Neural cell (in vitro differentiated cells): ENCODE measurements at regions not wholly inside any gene's neighbourhood (a gene's known extent, or its start where the extent isn't known, plus 50 kb on each side); places are given as distances from the start of the nearest gene placed in this dataset.

Experiments
- EZH2 ChIP-seq: fragments of 200-600, 300-800 bp; shearing (Covaris generic), sonication (generic); IDR thresholded peaks from 2 replicates; pipeline ENCODE4 v1.6.1; 2014; ENCODE audit warnings: antibody characterized with exemption, low read length, borderline replicate concordance, mild to moderate bottlenecking; ENCODE audit not compliant: insufficient read depth, poor library complexity, severe bottlenecking
- TF ChIP-seq, protein P1 (sequence below): fragments of 450-650 bp; IDR thresholded peaks from 2 replicates; pipeline ENCODE4 v1.5.1; 2014; ENCODE audit warnings: antibody characterized with exemption, mild to moderate bottlenecking, moderate library complexity; ENCODE audit not compliant: poor library complexity, severe bottlenecking

DNA sequence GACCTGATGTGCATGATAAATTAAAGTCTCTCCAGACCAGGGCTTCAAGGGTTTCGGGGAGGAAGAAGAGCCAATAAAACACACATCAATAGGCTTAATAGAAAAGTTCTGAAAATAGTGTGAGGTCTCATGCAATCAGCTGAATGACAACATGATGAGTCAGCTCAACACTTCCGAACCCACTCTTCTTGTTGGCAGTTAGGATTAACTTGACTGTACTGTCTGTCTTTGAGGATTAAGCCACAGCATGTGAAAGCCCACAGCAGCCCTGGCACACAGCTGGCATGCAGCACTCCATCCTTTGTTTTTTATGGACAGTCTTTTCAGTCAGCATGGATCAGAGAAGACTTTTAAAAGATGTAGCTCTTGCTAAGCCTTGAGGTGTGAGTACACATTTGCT lies 526.9 kb upstream of the VSTM2A start:
- TF ChIP-seq, protein P1, sequence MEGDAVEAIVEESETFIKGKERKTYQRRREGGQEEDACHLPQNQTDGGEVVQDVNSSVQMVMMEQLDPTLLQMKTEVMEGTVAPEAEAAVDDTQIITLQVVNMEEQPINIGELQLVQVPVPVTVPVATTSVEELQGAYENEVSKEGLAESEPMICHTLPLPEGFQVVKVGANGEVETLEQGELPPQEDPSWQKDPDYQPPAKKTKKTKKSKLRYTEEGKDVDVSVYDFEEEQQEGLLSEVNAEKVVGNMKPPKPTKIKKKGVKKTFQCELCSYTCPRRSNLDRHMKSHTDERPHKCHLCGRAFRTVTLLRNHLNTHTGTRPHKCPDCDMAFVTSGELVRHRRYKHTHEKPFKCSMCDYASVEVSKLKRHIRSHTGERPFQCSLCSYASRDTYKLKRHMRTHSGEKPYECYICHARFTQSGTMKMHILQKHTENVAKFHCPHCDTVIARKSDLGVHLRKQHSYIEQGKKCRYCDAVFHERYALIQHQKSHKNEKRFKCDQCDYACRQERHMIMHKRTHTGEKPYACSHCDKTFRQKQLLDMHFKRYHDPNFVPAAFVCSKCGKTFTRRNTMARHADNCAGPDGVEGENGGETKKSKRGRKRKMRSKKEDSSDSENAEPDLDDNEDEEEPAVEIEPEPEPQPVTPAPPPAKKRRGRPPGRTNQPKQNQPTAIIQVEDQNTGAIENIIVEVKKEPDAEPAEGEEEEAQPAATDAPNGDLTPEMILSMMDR: no peak
- no peak for TF ChIP-seq EZH2
